Uterus (tissue), 2 donors: ENCODE measurements at regions not wholly inside any gene's neighbourhood (a gene's known extent, or its start where the extent isn't known, plus 50 kb on each side); places are given as distances from the start of the nearest gene placed in this dataset.

Experiments
- POLR2A ChIP-seq, 2 donors: fragments of 450-650 bp; IDR thresholded peaks; one replicate each; pipeline ENCODE4 v1.6.1; 2016; ENCODE audit warnings: antibody characterized with exemption in 2 of 2, mild to moderate bottlenecking in 1 of 2, moderate library complexity in 1 of 2
- TF ChIP-seq, protein P1 (sequence below), 4 experiments: fragments of 200-600 bp in 2 of 4; fragments of 450-650 bp in 2 of 4; sonication (generic) in 2 of 4; IDR thresholded peaks; one replicate each; pipeline ENCODE4 v1.5.1; 2016 to 2019; ENCODE audit warnings: antibody characterized with exemption in 4 of 4, mild to moderate bottlenecking in 2 of 4, moderate library complexity in 1 of 4

DNA sequence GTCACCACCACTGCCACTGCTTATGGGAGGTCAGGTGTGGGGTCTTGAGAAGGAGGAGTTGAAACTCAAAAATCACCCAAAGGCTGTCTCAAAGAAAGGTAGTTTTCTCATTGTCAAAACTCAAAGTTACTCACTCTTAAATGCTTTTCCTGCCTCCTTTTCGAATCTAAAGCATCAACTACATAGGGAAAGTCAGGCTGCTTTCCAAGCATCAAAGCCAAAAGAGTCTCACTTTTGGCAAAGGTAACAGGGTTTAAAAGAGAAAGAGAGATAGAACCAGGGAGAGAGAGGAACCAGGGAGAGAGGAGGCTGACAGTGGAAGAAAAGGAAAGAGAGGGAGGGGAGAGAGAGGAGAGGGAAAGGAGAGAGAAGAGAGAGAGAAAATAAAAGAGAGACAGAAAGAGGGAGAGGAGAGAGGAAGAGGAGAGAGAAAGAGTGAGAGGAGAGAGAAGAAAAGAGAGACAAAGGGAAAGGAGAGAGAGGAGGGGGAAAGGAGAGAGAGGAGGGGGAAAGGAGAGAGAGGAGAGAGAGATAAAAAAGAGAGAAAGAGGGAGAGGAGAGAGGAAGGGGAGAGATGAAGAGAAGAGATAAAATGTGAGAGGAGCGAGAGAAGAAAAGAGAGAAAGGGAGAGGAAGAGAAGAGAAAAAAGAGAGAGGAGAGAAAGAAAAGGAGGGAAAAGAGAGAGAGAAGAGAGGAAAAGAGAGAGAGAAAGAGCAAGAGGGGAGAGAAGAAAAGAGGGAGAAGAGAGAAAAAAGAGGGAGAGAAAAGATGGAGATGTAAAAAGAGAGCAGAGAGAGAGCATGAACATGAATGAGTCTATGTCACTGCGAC lies 262.0 kb upstream of the TSHZ3 start:
- TF ChIP-seq POLR2A (IDR thresholded peaks at IDR 0.05): no peak
- TF ChIP-seq, protein P1, sequence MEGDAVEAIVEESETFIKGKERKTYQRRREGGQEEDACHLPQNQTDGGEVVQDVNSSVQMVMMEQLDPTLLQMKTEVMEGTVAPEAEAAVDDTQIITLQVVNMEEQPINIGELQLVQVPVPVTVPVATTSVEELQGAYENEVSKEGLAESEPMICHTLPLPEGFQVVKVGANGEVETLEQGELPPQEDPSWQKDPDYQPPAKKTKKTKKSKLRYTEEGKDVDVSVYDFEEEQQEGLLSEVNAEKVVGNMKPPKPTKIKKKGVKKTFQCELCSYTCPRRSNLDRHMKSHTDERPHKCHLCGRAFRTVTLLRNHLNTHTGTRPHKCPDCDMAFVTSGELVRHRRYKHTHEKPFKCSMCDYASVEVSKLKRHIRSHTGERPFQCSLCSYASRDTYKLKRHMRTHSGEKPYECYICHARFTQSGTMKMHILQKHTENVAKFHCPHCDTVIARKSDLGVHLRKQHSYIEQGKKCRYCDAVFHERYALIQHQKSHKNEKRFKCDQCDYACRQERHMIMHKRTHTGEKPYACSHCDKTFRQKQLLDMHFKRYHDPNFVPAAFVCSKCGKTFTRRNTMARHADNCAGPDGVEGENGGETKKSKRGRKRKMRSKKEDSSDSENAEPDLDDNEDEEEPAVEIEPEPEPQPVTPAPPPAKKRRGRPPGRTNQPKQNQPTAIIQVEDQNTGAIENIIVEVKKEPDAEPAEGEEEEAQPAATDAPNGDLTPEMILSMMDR (IDR thresholded peaks at IDR 0.05): no peak
